GM04504 (cell line): ENCODE measurements at regions not wholly inside any gene's neighbourhood (a gene's known extent, or its start where the extent isn't known, plus 50 kb on each side); places are given as distances from the start of the nearest gene placed in this dataset.

Experiments
- DNase-seq: peaks from one replicate; pipeline ENCODE4 v3.0.0-alpha.2; 2012; ENCODE audit warnings: low read depth

GRCh38 chr9:81256368-81256767 lies 433.0 kb downstream of the TLE1 start:
- DNase-seq = no peak

GRCh38 chr9:81250606-81251005 lies 438.7 kb downstream of the TLE1 start:
- DNase-seq = no peak

GRCh38 chr9:81250041-81250440 lies 439.3 kb downstream of the TLE1 start:
- no peak for DNase-seq

GRCh38 chr9:81245254-81245956 lies 443.9 kb downstream of the TLE1 start:
- DNase-seq = no peak

GRCh38 chr9:81244631-81245030 lies 444.7 kb downstream of the TLE1 start:
- no peak for DNase-seq

GRCh38 chr9:81242866-81243265 lies 446.5 kb downstream of the TLE1 start:
- DNase-seq = no peak

GRCh38 chr9:81239388-81239787 lies 450.0 kb downstream of the TLE1 start:
- DNase-seq = no peak

GRCh38 chr9:81237565-81238231 lies 451.6 kb downstream of the TLE1 start:
- DNase-seq = no peak

- DNase-seq = no peak
These were observed 454.3 kb downstream of the TLE1 start for GRCh38 chr9:81234924-81235610.

- no peak for DNase-seq
These were observed 458.3 kb downstream of the TLE1 start for GRCh38 chr9:81231011-81231410.

- DNase-seq = no peak
These were observed 461.7 kb downstream of the TLE1 start for GRCh38 chr9:81227507-81228245.

GRCh38 chr9:81225596-81225995 lies 463.8 kb downstream of the TLE1 start:
- no peak for DNase-seq

GRCh38 chr9:81224166-81225081 lies 464.9 kb downstream of the TLE1 start:
- DNase-seq = no peak

GRCh38 chr9:81214975-81215374 lies 474.4 kb downstream of the TLE1 start:
- DNase-seq = no peak

GRCh38 chr9:81213456-81213855 lies 475.9 kb downstream of the TLE1 start:
- DNase-seq = no peak

- DNase-seq = no peak
These were observed 477.6 kb downstream of the TLE1 start for GRCh38 chr9:81211741-81212140.

GRCh38 chr9:81207651-81208050 lies 481.7 kb downstream of the TLE1 start:
- no peak for DNase-seq

GRCh38 chr9:81202292-81202691 lies 487.1 kb downstream of the TLE1 start:
- DNase-seq = no peak

- no peak for DNase-seq
These were observed 494.1 kb downstream of the TLE1 start for GRCh38 chr9:81195206-81195605.

- DNase-seq = no peak
These were observed 495.7 kb downstream of the TLE1 start for GRCh38 chr9:81193362-81194339.
